Naive thymus-derived CD8-positive, alpha-beta T cell (primary cell): ENCODE measurements at regions not wholly inside any gene's neighbourhood (a gene's known extent, or its start where the extent isn't known, plus 50 kb on each side); places are given as distances from the start of the nearest gene placed in this dataset.
"Not testable (repeated sequence)": the region's sequence is repeated elsewhere in the genome, so short reads cannot be mapped to it uniquely, and the experiment has no call there.

ENCODE experiments used
- ATAC-seq, 2 donors: fragments of 150-1000 bp; cut with Tn5 transposase in 1 of 2; sonication (Bioruptor Pico), chemical (Tn5 transposase) in 1 of 2; 1 replicate in 1 of 2; 2 replicates in 1 of 2; pipeline ENCODE4 v1.10.0; 2021; ENCODE audit warnings: mild to moderate bottlenecking in 2 of 2, moderate library complexity in 2 of 2
- POLR2A ChIA-PET: fragments of 350-600 bp; sonication (Branson Sonifier 250); formaldehyde crosslinking; loops from one replicate; lab custom pipeline; 2021; ENCODE audit warnings: antibody characterized with exemption; lab: Charles Lee
- DNase-seq, 10 donors: peaks; one replicate each; pipeline versions ENCODE4 v3.0.0 to v3.0.0-alpha.2; 2020 to 2022
- H3K27ac Mint-ChIP-seq, 10 donors: one replicate each; pipeline ENCODE4 v1.8.0; 2020 to 2022; ENCODE audit warnings: mild to moderate bottlenecking in 10 of 10, mixed read lengths in 10 of 10, moderate library complexity in 4 of 10, inconsistent platforms in 1 of 10
- H3K27me3 Mint-ChIP-seq, 5 donors: one replicate each; pipeline ENCODE4 v1.8.0; 2021 to 2022; ENCODE audit warnings: mixed read lengths in 5 of 5
- H3K36me3 Mint-ChIP-seq, 3 donors: one replicate each; pipeline ENCODE4 v1.8.0; 2020 to 2022; ENCODE audit warnings: mixed read lengths in 3 of 3, mild to moderate bottlenecking in 2 of 3, inconsistent platforms in 1 of 3
- H3K4me1 Mint-ChIP-seq, 4 donors: one replicate each; pipeline ENCODE4 v1.8.0; 2021 to 2022; ENCODE audit warnings: mixed read lengths in 4 of 4
- H3K4me3 Mint-ChIP-seq, 10 donors: one replicate each; pipeline ENCODE4 v1.8.0; 2020 to 2022; ENCODE audit warnings: mild to moderate bottlenecking in 10 of 10, mixed read lengths in 10 of 10, moderate library complexity in 6 of 10, inconsistent platforms in 1 of 10
- H3K9me3 Mint-ChIP-seq, 9 donors: one replicate each; pipeline ENCODE4 v1.8.0; 2020 to 2022; ENCODE audit warnings: mixed read lengths in 9 of 9, mild to moderate bottlenecking in 3 of 9, inconsistent platforms in 1 of 9, moderate library complexity in 1 of 9

DNA sequence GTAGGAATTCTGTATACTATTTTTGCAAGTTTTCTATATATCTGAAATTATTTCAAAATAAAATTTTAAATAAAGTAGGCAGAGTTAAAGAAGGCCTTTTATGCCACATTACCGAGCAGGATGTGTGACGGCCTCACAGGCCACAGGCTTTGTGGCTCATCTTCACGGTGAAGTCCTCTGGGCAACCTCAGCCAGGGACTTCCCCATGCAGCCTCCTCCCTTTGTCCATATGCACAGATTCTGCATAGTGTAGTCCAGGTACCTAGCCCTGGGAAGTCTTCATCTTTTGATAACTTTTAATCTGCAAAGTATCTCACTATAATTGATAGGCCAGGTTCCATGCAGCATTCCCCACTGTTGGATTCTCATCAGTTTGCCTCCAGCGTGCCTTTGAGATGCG, 62.8 kb downstream of the ARHGAP11B start:
- H3K36me3 Mint-ChIP-seq, H3K4me1 Mint-ChIP-seq, POLR2A ChIA-PET, H3K27me3 Mint-ChIP-seq, ATAC-seq, H3K27ac Mint-ChIP-seq, H3K4me3 Mint-ChIP-seq, DNase-seq, H3K9me3 Mint-ChIP-seq: not testable (repeated sequence)

DNA sequence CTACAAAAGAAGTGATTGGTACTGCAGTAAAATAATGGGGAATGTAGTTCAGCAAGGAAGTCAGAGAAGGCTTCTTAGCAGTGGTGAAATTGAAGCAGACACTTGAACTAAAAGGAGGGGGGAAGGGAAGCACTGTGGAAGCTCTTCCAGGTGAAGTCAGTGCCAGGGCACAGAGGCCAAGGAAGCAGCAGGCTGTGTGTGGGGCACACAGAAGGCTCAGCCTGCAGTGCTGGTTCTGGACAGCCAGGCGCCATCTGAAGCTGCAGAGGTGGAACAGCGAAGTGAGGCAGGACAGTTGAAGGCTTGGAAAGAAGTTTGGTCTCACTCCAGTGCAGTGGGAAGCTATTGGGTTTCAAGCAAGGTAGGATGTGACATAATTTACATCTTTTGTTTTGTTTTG, 64.2 kb downstream of the ARHGAP11B start:
- POLR2A ChIA-PET, ATAC-seq, H3K4me3 Mint-ChIP-seq: not testable (repeated sequence)

GRCh38 chr15:30695811-30696210, 69.9 kb downstream of the ARHGAP11B start:
- ATAC-seq, H3K36me3 Mint-ChIP-seq, H3K4me3 Mint-ChIP-seq, POLR2A ChIA-PET, DNase-seq, H3K27ac Mint-ChIP-seq, H3K4me1 Mint-ChIP-seq, H3K9me3 Mint-ChIP-seq, H3K27me3 Mint-ChIP-seq: not testable (repeated sequence)

More for the DNA sequence above, 64.2 kb downstream of the ARHGAP11B start:
- DNase-seq, H3K9me3 Mint-ChIP-seq, H3K27me3 Mint-ChIP-seq, H3K4me1 Mint-ChIP-seq, H3K36me3 Mint-ChIP-seq, H3K27ac Mint-ChIP-seq: not testable (repeated sequence)

DNA sequence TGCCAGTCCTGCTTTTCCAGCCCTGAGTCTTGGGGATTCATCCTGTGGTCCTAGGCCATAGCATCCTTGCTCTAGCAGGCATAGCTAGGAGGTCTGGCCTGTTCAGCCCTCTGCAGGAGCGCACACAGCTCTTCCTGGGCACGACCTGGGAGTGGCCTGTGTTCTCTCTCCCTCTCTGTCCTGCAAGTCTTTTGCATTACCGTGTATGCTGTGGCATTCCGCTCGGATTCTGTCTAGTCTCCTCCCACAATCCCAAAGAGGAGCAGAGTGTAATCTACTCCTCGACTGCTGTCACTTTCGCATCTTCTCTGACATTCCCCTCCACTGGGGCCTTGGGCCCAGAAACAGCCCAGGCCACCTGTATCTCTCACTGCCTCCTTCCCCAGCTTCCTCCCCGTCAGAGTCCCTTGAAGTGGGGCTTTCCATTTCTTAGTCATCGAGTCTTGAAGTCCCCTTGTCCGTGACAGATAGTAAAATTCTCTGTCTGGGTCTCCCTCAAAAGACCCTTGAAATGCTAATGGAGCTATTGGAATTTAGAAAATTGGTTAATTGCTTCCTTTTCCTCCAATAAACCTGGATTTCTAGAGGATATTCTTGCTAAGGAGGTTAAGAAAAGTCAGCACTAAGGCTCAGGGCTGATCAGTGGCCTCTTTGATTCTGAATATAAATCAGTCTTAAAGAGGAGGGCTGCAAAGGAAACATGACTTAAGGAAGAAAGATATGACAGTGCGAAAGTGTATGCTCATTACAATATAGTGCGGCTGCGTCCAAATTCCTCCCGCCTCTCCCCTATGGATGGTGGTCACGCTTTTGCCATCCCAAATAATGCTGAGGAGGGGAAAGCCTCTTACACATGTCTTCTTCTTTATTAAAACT, 70.7 kb downstream of the ARHGAP11B start:
- POLR2A ChIA-PET, H3K9me3 Mint-ChIP-seq, H3K27ac Mint-ChIP-seq, DNase-seq, H3K36me3 Mint-ChIP-seq, H3K4me3 Mint-ChIP-seq, H3K4me1 Mint-ChIP-seq, H3K27me3 Mint-ChIP-seq: not testable (repeated sequence)
- peak in 1 of 2 donors; percentile 39 for ATAC-seq

DNA sequence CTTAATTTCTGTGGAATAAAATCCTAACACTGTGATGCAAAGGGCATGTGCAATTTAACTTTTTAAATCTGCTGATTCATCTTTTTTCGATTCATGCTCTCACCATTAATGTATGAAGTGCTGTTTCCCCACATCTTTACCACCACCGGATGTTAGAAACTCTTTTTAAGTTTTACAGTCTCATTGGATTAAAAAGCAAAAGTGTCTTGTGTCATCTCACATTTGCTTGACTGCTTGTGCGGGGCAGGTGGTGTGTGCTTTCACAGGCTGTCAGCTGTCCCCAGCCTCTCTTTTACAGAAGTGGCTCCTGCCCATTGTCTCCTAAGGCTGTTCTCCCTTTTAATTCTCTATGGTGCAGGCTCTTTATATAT, 71.4 kb downstream of the ARHGAP11B start:
- peak in 3 of 10 donors; percentile 22 to 40 (median 33) for DNase-seq
- H3K27ac Mint-ChIP-seq, H3K4me1 Mint-ChIP-seq, H3K36me3 Mint-ChIP-seq, H3K27me3 Mint-ChIP-seq, H3K9me3 Mint-ChIP-seq, H3K4me3 Mint-ChIP-seq, POLR2A ChIA-PET: not testable (repeated sequence)
- ATAC-seq = peak; percentile 52 to 83

- H3K4me3 Mint-ChIP-seq, H3K27me3 Mint-ChIP-seq, POLR2A ChIA-PET, H3K27ac Mint-ChIP-seq, ATAC-seq, H3K9me3 Mint-ChIP-seq, DNase-seq, H3K4me1 Mint-ChIP-seq, H3K36me3 Mint-ChIP-seq: not testable (repeated sequence)
These were observed 74.2 kb downstream of the ARHGAP11B start for GRCh38 chr15:30700006-30700597.

DNA sequence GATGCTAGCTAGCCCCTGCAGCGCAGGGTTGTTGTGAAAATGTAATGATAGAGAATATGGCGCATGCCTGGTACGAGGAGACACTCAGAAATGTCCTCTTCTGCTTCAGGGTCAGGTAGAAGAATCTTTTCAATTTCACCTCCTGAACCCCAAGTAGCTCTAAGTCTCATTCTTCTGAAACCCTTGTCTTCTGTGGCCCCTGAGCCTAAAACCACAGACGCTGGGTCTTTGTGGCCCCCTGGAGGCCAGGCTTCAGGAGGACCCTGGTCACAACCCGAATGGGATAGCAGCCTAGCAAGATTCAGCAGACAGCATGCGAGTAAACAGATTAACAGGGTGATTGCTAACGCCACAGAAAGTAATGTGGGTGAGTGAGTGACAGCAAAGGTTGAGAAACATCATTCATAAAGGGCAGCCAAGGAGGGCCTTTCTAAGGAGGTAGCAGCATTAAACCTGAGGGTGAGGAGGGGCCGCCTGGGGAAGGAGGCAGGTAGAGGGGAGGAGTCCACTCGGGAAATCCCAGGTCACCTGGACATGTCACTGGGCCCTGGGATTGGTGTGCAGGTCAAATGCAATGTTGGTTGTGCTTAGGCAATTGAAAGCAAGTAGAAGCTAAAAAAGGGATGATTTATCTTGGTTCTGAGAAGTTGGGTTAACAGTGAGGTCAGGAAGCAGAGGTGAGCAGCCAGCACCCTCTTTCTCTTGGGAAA, 82.2 kb downstream of the ARHGAP11B start:
- ATAC-seq, H3K4me1 Mint-ChIP-seq, H3K9me3 Mint-ChIP-seq, DNase-seq, POLR2A ChIA-PET, H3K4me3 Mint-ChIP-seq, H3K36me3 Mint-ChIP-seq, H3K27me3 Mint-ChIP-seq, H3K27ac Mint-ChIP-seq: not testable (repeated sequence)

GRCh38 chr15:30708809-30709208, 82.9 kb downstream of the ARHGAP11B start:
- H3K4me3 Mint-ChIP-seq, H3K27me3 Mint-ChIP-seq, H3K36me3 Mint-ChIP-seq, H3K4me1 Mint-ChIP-seq, POLR2A ChIA-PET, ATAC-seq, H3K27ac Mint-ChIP-seq, DNase-seq, H3K9me3 Mint-ChIP-seq: not testable (repeated sequence)

- H3K27ac Mint-ChIP-seq, H3K9me3 Mint-ChIP-seq, POLR2A ChIA-PET, H3K27me3 Mint-ChIP-seq, H3K36me3 Mint-ChIP-seq, DNase-seq, ATAC-seq, H3K4me1 Mint-ChIP-seq, H3K4me3 Mint-ChIP-seq: not testable (repeated sequence)
These were observed 92.2 kb downstream of the ARHGAP11B start for GRCh38 chr15:30718038-30718643.

DNA sequence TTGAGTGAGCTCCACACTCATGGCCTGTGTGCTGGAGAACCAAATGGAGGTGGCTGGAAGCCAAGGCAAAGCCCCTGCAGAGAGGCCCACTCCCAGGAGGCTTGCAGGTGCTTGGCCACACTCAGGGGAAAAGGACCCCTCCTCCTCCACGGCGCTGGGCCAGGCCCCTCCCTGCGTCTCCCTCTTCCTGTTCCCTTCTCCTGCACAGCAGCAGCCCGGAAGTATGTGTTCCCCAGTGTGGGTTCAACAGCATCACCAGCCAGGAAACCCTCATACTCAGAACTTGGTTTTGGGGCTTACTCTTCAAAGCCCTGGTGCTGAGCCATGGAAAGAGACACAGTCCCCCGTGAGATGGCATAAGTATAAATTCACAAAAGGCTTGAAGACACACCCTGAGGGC, 93.4 kb downstream of the ARHGAP11B start:
- H3K27ac Mint-ChIP-seq, POLR2A ChIA-PET, H3K4me3 Mint-ChIP-seq, ATAC-seq, H3K27me3 Mint-ChIP-seq, H3K9me3 Mint-ChIP-seq, H3K4me1 Mint-ChIP-seq, H3K36me3 Mint-ChIP-seq: not testable (repeated sequence)
- DNase-seq = peak in 1 of 10 donors; percentile 3

GRCh38 chr15:30720825-30721224, 94.9 kb downstream of the ARHGAP11B start:
- POLR2A ChIA-PET = not testable (repeated sequence)

GRCh38 chr15:30721529-30721928, 95.6 kb downstream of the ARHGAP11B start:
- H3K27ac Mint-ChIP-seq, H3K9me3 Mint-ChIP-seq, H3K36me3 Mint-ChIP-seq, DNase-seq, POLR2A ChIA-PET, H3K27me3 Mint-ChIP-seq, ATAC-seq, H3K4me3 Mint-ChIP-seq, H3K4me1 Mint-ChIP-seq: not testable (repeated sequence)

More at GRCh38 chr15:30720825-30721224, 94.9 kb downstream of the ARHGAP11B start:
- not testable (repeated sequence) for ATAC-seq, H3K36me3 Mint-ChIP-seq, H3K27me3 Mint-ChIP-seq, H3K9me3 Mint-ChIP-seq, H3K4me1 Mint-ChIP-seq, H3K4me3 Mint-ChIP-seq, H3K27ac Mint-ChIP-seq, DNase-seq
